ENCODE measurements at regions not wholly inside any gene's neighbourhood (a gene's known extent, or its start where the extent isn't known, plus 50 kb on each side); places are given as distances from the start of the nearest gene placed in this dataset.

DNA sequence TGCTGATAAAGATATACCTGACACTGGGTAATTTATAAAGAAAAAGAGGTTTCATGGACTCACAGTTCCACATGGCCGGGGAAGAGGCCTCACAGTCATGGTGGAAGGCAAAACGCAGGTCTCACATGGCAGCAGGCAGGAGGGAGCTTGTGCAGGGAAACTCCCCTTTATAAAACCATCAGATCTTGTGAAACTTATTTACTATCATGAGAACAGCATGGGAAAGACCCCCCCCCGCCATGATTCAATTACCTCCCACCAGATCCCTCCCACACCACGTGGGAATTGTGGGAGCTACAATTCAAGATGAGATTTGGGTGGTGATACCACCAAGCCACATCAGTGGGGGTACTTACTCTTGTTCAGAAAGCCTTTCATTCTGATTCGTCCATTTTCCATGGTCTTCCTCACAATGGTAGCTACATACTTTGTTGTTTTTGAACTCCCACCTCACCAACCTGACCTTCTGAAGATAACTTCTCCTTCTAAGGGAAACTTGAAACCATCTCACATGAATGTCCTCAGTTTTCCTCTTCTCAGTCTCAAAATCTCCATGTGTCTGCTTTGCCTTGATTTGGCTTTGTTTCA lies 275.6 kb upstream of the PROK2 start:
- DNase-seq = no peak

DNA sequence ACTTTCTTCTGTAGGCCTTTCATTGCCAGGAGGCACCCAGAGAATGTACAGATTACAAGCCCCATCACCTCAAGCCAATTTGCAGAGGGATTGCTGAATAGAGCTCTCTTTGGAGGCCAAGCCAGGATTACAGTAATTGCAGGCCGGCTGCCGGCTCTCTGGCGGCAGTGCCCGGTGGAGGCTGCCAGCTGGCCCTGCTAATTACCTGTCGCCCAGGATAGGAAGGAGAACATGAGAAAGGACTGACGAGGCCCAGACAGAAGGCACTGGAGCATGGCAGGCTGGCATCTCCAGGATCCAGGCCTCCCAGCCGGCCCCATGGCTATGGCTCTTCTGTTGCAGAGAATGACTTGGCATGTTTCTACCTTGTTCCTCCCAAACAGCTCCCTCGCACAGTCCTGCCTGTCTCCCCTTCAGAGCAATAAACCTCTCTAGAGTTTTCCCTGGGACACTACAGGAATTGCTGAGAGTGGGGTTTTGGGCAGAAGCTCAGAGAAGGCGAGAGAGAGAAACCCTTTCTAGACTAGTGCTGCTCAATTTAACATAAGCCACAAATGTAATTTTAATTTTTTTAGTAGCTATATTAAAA lies 273.6 kb upstream of the PROK2 start:
- no peak for DNase-seq

DNA sequence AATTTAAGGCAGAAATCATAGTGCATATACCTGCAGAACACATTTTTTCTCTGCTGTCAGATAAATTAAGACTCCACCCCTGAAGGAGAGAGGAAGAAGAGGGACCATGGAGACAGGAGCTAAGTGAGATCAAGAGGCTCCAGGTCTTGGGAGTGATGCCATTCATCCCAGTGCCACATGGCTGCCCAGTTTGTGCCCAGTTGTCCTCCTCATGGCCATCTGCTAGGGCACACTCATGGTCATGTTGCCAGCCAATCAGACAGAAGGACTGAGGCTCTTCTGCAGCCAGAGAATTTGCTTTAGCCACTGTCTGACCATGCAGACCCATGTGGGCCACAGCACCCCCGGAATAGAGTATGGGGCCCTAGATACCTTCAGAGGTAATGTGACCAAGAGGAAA lies 270.5 kb upstream of the PROK2 start:
- DNase-seq = no peak

DNA sequence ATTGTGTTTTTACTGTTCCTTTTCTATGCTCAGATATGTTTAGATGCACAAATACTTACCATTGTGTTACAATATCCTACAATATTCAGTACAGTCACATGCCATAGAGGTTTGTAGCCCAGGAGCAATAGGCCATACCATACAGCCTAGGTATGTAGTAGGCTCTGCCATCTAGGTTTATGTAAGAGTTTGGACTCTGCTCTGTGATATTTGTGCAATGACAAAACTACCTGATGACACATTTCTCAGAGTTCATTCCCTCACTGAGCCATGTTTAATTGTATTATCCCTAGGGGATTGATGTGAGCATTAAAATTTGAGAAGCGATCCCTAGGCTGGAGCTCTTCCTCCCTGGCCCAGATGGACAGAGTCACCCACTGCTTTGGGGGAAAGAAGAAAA lies 270.0 kb upstream of the PROK2 start:
- no peak for DNase-seq

DNA sequence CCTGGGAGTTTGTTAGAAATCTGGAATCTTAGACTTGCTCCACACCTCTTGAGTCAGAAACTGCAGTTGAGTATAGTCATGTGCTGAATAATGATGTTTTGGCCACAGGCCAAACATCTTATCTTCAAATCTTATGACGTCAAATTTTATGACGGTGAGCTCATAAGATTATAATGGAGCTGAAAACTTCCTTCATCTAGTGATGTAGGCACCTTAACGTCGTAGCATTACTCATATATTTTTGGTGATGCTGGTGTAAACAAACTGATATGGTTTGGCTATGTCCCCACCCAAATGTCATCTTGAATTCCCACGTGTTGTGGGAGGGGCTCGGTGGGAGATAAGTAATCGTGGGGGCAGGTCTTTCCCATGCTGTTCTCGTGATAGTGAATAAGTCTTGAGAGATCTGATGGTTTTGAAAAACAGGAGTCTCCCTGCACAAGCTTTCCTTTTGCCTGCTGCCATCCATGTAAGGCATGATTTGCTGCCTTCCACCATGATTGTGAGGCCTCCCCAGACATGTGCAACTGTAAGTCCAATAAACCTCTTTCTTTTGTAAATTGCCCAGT lies 268.0 kb upstream of the PROK2 start:
- DNase-seq = no peak

GRCh38 chr3:72050771-72051170 lies 265.8 kb upstream of the PROK2 start:
- DNase-seq = no peak

DNA sequence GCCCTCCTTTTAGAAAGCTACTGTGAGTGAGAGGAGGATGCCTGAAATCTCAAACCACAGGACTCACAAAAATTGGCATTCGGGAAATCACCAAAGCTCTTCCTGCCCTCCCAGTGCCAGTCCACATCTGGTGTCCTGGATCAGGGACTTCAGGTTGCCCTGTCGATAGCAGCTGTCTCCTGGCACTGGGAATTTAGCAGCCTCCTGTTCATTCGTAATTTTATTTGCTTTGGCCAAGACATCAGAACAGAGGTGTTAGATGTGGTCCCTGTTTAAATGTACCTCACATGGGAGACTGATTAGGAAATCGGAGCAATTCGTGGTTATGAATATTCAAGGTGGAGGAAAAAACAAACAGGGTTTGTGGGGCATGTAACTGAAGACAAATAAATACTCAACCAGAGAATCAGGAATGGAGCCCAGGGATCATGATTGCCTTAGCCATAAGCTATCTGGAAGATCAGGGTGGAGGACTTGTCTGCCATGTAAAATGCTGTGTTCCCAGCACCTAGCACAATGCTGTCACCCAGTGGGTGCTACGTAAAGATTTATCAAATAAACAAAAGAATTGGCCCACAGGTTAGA lies 265.2 kb upstream of the PROK2 start:
- no peak for DNase-seq

DNA sequence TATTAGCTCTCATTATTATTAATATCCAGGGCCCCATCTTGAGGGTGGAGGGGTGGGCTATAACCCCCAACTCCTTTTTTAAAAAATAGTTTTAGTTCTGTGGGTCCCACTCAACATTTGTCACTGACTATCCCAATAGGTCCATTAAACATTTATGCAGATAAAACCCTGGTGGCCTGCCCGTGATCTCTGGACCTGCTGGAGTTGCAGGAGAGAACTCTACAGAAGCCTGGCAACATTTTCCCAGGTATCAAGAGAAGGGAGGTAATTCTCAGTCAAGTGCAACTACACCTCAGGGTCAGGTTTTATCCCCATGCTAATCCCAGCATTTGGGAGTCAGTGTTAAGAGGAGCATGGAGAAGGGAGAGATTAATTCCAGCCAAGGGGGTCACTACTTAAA lies 264.4 kb upstream of the PROK2 start:
- no peak for DNase-seq

GRCh38 chr3:72048873-72049272 lies 263.9 kb upstream of the PROK2 start:
- DNase-seq = no peak

- DNase-seq = no peak
Measured at GRCh38 chr3:72047221-72047871, 262.4 kb upstream of the PROK2 start.

DNA sequence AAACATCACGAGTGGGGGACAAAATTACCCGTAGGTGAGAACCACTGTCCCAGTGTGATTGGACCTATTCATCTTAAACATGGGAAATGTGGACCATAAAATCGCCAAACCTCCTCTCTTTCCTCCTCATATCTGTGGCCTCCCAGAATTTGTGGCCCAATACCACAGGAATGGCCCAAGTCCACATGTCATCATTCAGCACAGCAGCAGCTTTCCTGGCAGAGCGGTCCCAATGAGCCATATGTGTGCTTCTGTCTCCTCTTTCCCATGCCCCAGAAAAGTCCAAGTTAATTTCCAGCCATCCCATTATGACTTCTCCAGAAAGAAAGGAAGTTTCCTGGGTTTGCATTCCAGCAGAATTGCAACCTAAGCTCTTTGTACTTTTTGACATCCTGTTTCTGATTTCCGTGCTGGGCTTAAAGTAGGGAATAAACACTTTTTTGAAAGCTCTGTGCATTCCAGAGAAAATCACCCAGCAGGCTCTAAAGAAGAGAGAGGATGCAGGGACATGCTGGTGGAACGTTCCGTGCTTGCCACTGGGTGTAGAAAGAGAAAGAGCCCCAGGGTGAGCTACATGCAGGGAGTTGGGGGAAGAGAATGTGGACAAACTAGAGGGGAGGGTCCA lies 259.4 kb upstream of the PROK2 start:
- DNase-seq = no peak

- no peak for DNase-seq
Measured at GRCh38 chr3:72043204-72044133, 258.5 kb upstream of the PROK2 start.

DNA sequence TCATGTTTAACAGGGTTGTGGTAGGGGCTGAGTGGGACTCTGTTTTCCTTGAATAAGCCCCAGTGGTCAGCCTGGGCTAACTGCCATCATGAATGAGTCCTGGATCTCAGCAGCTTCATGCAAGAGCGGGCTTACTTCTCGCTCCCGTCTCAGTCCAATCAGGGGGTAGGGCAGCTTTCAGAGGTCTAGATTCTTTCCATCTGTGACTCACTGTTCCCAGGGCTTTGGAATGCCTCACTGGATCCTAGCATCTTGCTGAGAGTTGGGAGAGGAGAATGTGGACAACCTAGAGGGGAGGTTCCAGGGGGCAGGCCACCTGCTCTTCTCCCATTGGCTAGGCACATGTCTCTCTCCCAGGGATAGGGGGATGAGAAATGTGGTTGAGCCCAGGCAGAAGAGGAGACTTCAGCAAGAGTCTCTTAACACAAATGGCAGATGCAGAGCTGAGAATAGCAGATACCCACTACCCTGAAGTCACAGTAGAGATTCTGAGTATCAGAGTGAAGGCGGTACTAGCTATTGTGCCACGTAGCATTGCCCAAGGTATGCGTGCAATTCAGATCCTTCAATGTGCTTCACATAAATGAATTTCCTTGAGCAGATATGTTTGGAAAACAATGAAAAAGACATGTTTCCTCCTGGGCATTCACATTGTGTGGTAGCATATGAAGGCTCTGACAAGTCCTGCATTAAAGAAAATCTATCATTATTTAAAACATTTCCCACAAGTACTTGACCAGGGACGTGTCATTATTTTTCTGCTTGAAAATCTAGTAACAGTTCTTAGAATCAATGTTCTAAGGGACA lies 257.7 kb upstream of the PROK2 start:
- DNase-seq = peak; percentile 94

- no peak for DNase-seq
Measured at GRCh38 chr3:72041511-72041910, 256.6 kb upstream of the PROK2 start.

DNA sequence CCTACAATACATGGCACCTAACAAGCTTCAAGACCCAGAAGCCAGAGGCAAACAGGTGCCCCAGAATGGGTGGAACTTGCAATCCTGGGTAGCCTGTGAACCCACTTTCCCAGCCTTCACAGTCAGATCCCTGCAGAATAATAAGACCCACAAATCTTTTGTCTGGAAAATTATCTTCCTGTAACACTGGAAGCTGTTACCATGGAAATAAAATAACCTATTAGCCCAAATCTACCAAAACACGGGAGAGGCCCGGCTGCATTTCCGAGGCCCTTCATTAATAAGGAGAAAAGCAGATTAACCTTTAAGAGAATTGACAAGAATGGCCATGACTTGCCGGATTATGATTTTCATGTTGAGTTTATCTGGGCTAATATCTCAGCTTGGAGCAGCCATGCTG lies 256.1 kb upstream of the PROK2 start:
- no peak for DNase-seq

- DNase-seq = no peak
Measured at GRCh38 chr3:72039677-72040076, 254.7 kb upstream of the PROK2 start.

- no peak for DNase-seq
Measured at GRCh38 chr3:72036899-72037298, 252.0 kb upstream of the PROK2 start.

GRCh38 chr3:72035606-72036005 lies 250.7 kb upstream of the PROK2 start:
- DNase-seq = no peak

GRCh38 chr3:72034986-72035385 lies 250.0 kb upstream of the PROK2 start:
- DNase-seq = no peak

- no peak for DNase-seq
Measured at GRCh38 chr3:72033666-72034428, 248.9 kb upstream of the PROK2 start.

Data from kidney glomerular epithelial cell (primary cell).